ENCODE measurements at regions not wholly inside any gene's neighbourhood (a gene's known extent, or its start where the extent isn't known, plus 50 kb on each side); places are given as distances from the start of the nearest gene placed in this dataset.

- H3K79me2 ChIP-seq: no peaks in the 10 kb centered on the region
- TF ChIP-seq CTCF (IDR thresholded peaks at IDR 0.05): peak; percentile 72
- no peaks in the 10 kb centered on the region for H3K27me3 ChIP-seq (ENCODE audit: control insufficient read depth, insufficient read depth, low read length)
- H3K9ac ChIP-seq: no peak overlapping the region
- no peaks in the 10 kb centered on the region for H3K36me3 ChIP-seq (ENCODE audit: control insufficient read depth, insufficient read depth, low read length)
- no peak overlapping the region for H3K4me2 ChIP-seq (ENCODE audit: low read length)
- H3K4me1 ChIP-seq: peaks cover 3% of the 10 kb centered on the region
- H2AFZ ChIP-seq: no peak overlapping the region
- H3K9me3 ChIP-seq (ENCODE audit: control insufficient read depth, low read length): no peaks in the 10 kb centered on the region
- H3K4me3 ChIP-seq (ENCODE audit: low read depth, low read length): no peak overlapping the region
- no peak overlapping the region for H3K27ac ChIP-seq
These were observed 115.8 kb downstream of the DAD1 start for GRCh38 chr14:22472935-22473854.

GRCh38 chr14:22472466-22472865 lies 116.6 kb downstream of the DAD1 start:
- Histone ChIP-seq H3K4me1 (peaks cover 3% of the 10 kb centered on the region), H3K79me2 (no peaks in the 10 kb centered on the region), H3K4me2 (ENCODE audit: low read length) (no peak overlapping the region), H3K9ac (no peak overlapping the region), H3K9me3 (ENCODE audit: control insufficient read depth, low read length) (no peaks in the 10 kb centered on the region), H3K36me3 (ENCODE audit: control insufficient read depth, insufficient read depth, low read length) (no peaks in the 10 kb centered on the region), H3K27me3 (ENCODE audit: control insufficient read depth, insufficient read depth, low read length) (no peaks in the 10 kb centered on the region), H2AFZ (no peak overlapping the region), H3K27ac (no peak overlapping the region), H3K4me3 (ENCODE audit: low read depth, low read length) (no peak overlapping the region)
- TF ChIP-seq CTCF (IDR thresholded peaks at IDR 0.05): no peak

GRCh38 chr14:22471545-22472121 lies 117.4 kb downstream of the DAD1 start:
- Histone ChIP-seq H3K79me2 (no peaks in the 10 kb centered on the region), H3K27me3 (ENCODE audit: control insufficient read depth, insufficient read depth, low read length) (no peaks in the 10 kb centered on the region), H3K4me2 (ENCODE audit: low read length) (no peak overlapping the region), H3K36me3 (ENCODE audit: control insufficient read depth, insufficient read depth, low read length) (no peaks in the 10 kb centered on the region), H3K27ac (no peak overlapping the region), H3K4me3 (ENCODE audit: low read depth, low read length) (no peak overlapping the region), H3K9ac (no peak overlapping the region), H3K9me3 (ENCODE audit: control insufficient read depth, low read length) (no peaks in the 10 kb centered on the region), H3K4me1 (peaks cover 3% of the 10 kb centered on the region), H2AFZ (peak overlapping the region; percentile 8)
- TF ChIP-seq CTCF (IDR thresholded peaks at IDR 0.05): peak; percentile 38

GRCh38 chr14:22469538-22470303 lies 119.3 kb downstream of the DAD1 start:
- Histone ChIP-seq H3K27me3 (ENCODE audit: control insufficient read depth, insufficient read depth, low read length) (no peaks in the 10 kb centered on the region), H3K9ac (no peak overlapping the region), H3K36me3 (ENCODE audit: control insufficient read depth, insufficient read depth, low read length) (no peaks in the 10 kb centered on the region), H3K4me2 (ENCODE audit: low read length) (no peak overlapping the region), H3K9me3 (ENCODE audit: control insufficient read depth, low read length) (no peaks in the 10 kb centered on the region), H3K79me2 (no peaks in the 10 kb centered on the region), H2AFZ (peak overlapping the region; percentile 57), H3K4me1 (peaks cover 3% of the 10 kb centered on the region), H3K4me3 (ENCODE audit: low read depth, low read length) (no peak overlapping the region), H3K27ac (no peak overlapping the region)
- TF ChIP-seq CTCF (IDR thresholded peaks at IDR 0.05): no peak
